ENCODE measurements at regions not wholly inside any gene's neighbourhood (a gene's known extent, or its start where the extent isn't known, plus 50 kb on each side); places are given as distances from the start of the nearest gene placed in this dataset.
A peak's percentile ranks its signal among the peaks of the same experiment; 100 is the strongest.

- no peak for ATAC-seq (ENCODE audit: low read depth)
- TF ChIP-seq, protein P1, sequence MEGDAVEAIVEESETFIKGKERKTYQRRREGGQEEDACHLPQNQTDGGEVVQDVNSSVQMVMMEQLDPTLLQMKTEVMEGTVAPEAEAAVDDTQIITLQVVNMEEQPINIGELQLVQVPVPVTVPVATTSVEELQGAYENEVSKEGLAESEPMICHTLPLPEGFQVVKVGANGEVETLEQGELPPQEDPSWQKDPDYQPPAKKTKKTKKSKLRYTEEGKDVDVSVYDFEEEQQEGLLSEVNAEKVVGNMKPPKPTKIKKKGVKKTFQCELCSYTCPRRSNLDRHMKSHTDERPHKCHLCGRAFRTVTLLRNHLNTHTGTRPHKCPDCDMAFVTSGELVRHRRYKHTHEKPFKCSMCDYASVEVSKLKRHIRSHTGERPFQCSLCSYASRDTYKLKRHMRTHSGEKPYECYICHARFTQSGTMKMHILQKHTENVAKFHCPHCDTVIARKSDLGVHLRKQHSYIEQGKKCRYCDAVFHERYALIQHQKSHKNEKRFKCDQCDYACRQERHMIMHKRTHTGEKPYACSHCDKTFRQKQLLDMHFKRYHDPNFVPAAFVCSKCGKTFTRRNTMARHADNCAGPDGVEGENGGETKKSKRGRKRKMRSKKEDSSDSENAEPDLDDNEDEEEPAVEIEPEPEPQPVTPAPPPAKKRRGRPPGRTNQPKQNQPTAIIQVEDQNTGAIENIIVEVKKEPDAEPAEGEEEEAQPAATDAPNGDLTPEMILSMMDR (IDR thresholded peaks at IDR 0.05; ENCODE audit: poor library complexity, severe bottlenecking) = no peak
Measured at GRCh38 chr22:49032821-49033220, 794.9 kb downstream of the BRD1 start.

DNA sequence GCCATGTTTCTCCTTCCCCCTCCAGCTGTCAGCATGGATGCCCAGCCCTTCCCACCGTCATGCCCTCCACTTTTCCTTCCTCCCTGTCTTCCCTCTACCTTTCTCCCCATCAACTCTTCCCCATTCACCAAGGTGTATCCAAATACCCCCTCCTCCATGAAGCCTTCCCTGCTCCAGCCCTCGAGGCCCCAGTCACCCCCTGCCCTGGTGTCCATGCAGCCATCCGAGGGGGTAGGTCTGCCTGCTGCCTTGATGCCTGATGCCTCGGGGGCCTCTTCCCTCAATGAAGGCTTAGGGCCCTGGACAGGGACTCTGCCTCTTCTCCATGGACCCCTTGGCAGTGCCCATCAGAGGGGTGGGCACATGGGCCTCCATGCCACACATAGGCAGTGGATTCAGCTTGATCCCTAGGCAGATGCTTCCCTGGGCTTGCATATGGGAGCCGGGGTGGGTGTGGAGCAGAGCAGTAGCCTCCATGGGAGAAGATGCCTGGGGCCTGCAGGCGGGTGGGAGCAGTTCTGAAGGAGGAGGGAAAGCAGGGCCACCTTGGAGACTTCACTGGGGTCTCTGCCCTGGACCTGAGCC, 795.8 kb downstream of the BRD1 start:
- no peak overlapping the region for H3K4me3 ChIP-seq (ENCODE audit: severe bottlenecking)
- no peak overlapping the region for H3K27ac ChIP-seq (ENCODE audit: poor library complexity, severe bottlenecking)
- H3K9me3 ChIP-seq (ENCODE audit: severe bottlenecking) = no peaks in the 10 kb centered on the region
- no peaks in the 10 kb centered on the region for H3K36me3 ChIP-seq (ENCODE audit: low read depth)
- no peak for DNase-seq (ENCODE audit: low spot score)
- H3K27me3 ChIP-seq (ENCODE audit: insufficient read depth, poor library complexity, severe bottlenecking) = no peaks in the 10 kb centered on the region
- TF ChIP-seq, protein P1 (IDR thresholded peaks at IDR 0.05; ENCODE audit: poor library complexity, severe bottlenecking) = no peak
- no peak for ATAC-seq (ENCODE audit: low read depth)
- H3K4me1 ChIP-seq (ENCODE audit: insufficient read depth, poor library complexity, severe bottlenecking) = no peaks in the 10 kb centered on the region

More at GRCh38 chr22:49032821-49033220, 794.9 kb downstream of the BRD1 start:
- Histone ChIP-seq H3K27ac (ENCODE audit: poor library complexity, severe bottlenecking) (no peak overlapping the region), H3K4me3 (ENCODE audit: severe bottlenecking) (no peak overlapping the region), H3K4me1 (ENCODE audit: insufficient read depth, poor library complexity, severe bottlenecking) (no peaks in the 10 kb centered on the region), H3K9me3 (ENCODE audit: severe bottlenecking) (no peaks in the 10 kb centered on the region), H3K36me3 (ENCODE audit: low read depth) (no peaks in the 10 kb centered on the region), H3K27me3 (ENCODE audit: insufficient read depth, poor library complexity, severe bottlenecking) (no peaks in the 10 kb centered on the region)
- DNase-seq (ENCODE audit: low spot score) = peak; percentile 21

GRCh38 chr22:49028111-49028510, 799.6 kb downstream of the BRD1 start:
- H3K9me3 ChIP-seq (ENCODE audit: severe bottlenecking) = no peaks in the 10 kb centered on the region

GRCh38 chr22:49027368-49027670, 800.4 kb downstream of the BRD1 start:
- TF ChIP-seq, protein P1 (IDR thresholded peaks at IDR 0.05; ENCODE audit: poor library complexity, severe bottlenecking) = no peak

More at GRCh38 chr22:49028111-49028510, 799.6 kb downstream of the BRD1 start:
- TF ChIP-seq, protein P1 (IDR thresholded peaks at IDR 0.05; ENCODE audit: poor library complexity, severe bottlenecking) = no peak
- Histone ChIP-seq H3K36me3 (ENCODE audit: low read depth) (no peaks in the 10 kb centered on the region), H3K27me3 (ENCODE audit: insufficient read depth, poor library complexity, severe bottlenecking) (no peaks in the 10 kb centered on the region), H3K4me1 (ENCODE audit: insufficient read depth, poor library complexity, severe bottlenecking) (no peaks in the 10 kb centered on the region), H3K27ac (ENCODE audit: poor library complexity, severe bottlenecking) (no peak overlapping the region), H3K4me3 (ENCODE audit: severe bottlenecking) (no peak overlapping the region)
- no peak for ATAC-seq (ENCODE audit: low read depth)
- no peak for DNase-seq (ENCODE audit: low spot score)

GRCh38 chr22:49026494-49027367, 800.9 kb downstream of the BRD1 start:
- H3K9me3 ChIP-seq (ENCODE audit: severe bottlenecking) = no peaks in the 10 kb centered on the region
- no peak for ATAC-seq (ENCODE audit: low read depth)

More at GRCh38 chr22:49027368-49027670, 800.4 kb downstream of the BRD1 start:
- ATAC-seq (ENCODE audit: low read depth) (no peak), DNase-seq (ENCODE audit: low spot score) (peak; percentile 38)
- H3K36me3 ChIP-seq (ENCODE audit: low read depth) = no peaks in the 10 kb centered on the region
- no peak overlapping the region for H3K4me3 ChIP-seq (ENCODE audit: severe bottlenecking)
- H3K27me3 ChIP-seq (ENCODE audit: insufficient read depth, poor library complexity, severe bottlenecking) = no peaks in the 10 kb centered on the region
- H3K4me1 ChIP-seq (ENCODE audit: insufficient read depth, poor library complexity, severe bottlenecking) = no peaks in the 10 kb centered on the region
- H3K27ac ChIP-seq (ENCODE audit: poor library complexity, severe bottlenecking) = no peak overlapping the region
- no peaks in the 10 kb centered on the region for H3K9me3 ChIP-seq (ENCODE audit: severe bottlenecking)

More at GRCh38 chr22:49026494-49027367, 800.9 kb downstream of the BRD1 start:
- no peak for DNase-seq (ENCODE audit: low spot score)
- no peaks in the 10 kb centered on the region for H3K36me3 ChIP-seq (ENCODE audit: low read depth)
- H3K27ac ChIP-seq (ENCODE audit: poor library complexity, severe bottlenecking) = no peak overlapping the region
- H3K4me1 ChIP-seq (ENCODE audit: insufficient read depth, poor library complexity, severe bottlenecking) = no peaks in the 10 kb centered on the region
- no peaks in the 10 kb centered on the region for H3K27me3 ChIP-seq (ENCODE audit: insufficient read depth, poor library complexity, severe bottlenecking)
- TF ChIP-seq, protein P1 (IDR thresholded peaks at IDR 0.05; ENCODE audit: poor library complexity, severe bottlenecking) = no peak
- H3K4me3 ChIP-seq (ENCODE audit: severe bottlenecking) = no peak overlapping the region
